IPS DF 4.7 (cell line): ENCODE measurements at regions not wholly inside any gene's neighbourhood (a gene's known extent, or its start where the extent isn't known, plus 50 kb on each side); places are given as distances from the start of the nearest gene placed in this dataset.

Experiments used
- DNase-seq: peaks from one replicate; pipeline ENCODE4 v3.0.0-alpha.2; 2013; ENCODE audit warnings: low spot score; ENCODE audit errors: extremely low read depth

- DNase-seq, result no peak
These were observed 106.2 kb upstream of the PTCHD1 start for GRCh38 chrX:23228454-23228853.

DNA sequence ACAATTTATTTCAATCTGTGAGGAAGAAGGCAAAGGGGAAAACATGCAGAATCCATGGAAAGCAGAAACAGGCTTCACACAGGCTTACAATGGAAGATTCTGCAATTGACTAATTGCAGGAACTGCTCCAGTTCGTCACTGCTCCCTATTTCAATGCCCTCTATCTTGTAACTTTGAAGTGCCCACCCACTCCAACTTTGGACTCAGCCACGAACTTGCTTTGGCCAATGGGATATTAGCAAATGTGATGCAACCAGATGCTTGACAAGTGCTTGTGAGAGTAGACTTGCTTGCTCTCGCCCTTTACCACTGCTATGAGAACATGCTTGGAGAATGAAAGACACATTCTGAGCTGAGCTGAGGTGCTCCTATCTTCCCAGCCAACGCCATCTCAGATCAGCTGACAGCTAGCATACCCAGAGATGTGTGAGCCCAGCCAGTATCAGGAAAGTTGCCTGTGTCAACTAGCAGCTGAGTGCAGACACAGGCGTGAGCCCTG lies 105.7 kb upstream of the PTCHD1 start:
- DNase-seq, result no peak

DNA sequence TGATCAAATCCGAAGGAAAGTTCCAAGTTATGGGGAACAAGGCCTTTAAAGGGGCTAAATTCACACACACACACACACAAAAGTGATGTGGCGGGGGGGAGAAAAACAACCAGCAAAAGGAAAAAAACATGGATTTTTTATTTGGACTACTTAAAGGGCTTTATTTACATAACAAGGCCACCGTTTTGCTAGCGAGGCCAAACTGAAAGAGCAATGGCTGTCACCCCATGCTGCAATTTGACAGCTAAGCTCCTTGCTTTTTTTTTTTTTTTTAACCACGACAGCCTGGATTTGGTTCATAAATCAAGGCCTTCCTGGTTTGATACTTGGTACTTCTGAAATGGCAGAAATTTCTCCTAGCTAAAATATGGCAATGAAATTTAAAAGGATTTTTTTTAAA lies 99.6 kb upstream of the PTCHD1 start:
- DNase-seq, result peak; percentile 5

- no peak for DNase-seq
These were observed 88.6 kb upstream of the PTCHD1 start for GRCh38 chrX:23246001-23246400.

DNA sequence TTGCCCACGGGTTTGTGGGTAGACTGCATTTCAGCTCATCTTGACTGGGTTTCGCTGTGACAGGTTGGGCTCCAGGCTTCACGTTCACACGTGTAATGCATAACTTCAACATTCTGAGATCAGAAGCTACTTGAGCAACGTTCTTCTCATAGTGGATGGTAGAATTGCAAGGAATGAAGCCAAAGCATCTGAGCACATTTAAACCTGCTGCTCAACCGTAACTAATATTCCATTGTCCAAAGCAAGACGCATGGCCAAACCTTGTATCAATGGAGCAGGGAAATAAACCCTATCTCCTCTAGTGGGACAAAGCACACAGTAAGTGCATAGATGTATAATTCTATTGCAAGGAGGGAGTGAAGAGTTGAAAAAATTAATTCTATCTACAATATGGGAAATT lies 86.5 kb upstream of the PTCHD1 start:
- DNase-seq, result no peak

- DNase-seq, result no peak
These were observed 83.6 kb upstream of the PTCHD1 start for GRCh38 chrX:23251043-23251442.

DNA sequence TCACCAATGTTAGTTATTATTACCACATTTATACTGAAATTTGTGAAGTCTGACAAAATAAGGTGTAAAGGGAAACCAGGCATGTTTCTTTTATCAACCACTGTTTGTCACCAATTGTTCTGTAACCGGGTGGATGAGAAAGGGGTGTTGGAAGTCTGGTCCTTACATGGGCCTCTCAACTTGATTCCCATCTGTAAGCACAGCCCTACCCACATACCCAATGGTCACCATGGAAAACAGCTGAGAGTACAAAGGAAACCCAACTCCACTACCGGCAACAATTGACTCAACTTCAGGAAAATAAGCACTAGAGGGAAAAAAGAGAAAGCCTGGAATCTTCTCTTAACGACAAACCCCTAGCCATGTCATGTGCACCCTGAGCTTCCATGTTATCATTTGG lies 70.8 kb upstream of the PTCHD1 start:
- no peak for DNase-seq

GRCh38 chrX:23269923-23270322 lies 64.7 kb upstream of the PTCHD1 start:
- no peak for DNase-seq

- DNase-seq, result no peak
These were observed 63.6 kb upstream of the PTCHD1 start for GRCh38 chrX:23271026-23271425.

DNA sequence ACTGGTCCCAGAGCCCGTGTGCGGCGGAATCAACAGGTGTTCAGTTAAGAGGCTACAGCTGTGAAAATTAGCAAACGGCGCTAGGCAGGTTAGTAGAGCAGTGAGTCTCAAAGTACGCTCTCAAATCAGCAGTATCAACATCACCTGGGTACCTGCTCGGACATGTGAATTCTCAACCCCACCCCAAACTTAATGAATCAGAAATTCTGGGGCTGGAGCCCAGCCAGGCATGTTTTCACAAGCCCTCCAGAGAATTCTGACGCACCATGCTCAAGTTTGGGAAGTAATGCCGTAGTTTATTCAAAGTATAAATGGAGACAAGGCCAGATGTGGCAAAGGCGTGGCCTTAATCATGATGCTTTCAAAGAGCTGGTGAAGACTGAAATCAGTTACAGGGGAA lies 58.2 kb upstream of the PTCHD1 start:
- no peak for DNase-seq
